Peyer's patch (tissue), 4 donors: ENCODE measurements at regions not wholly inside any gene's neighbourhood (a gene's known extent, or its start where the extent isn't known, plus 50 kb on each side); places are given as distances from the start of the nearest gene placed in this dataset.
A peak's percentile ranks its signal among the peaks of the same experiment; 100 is the strongest.

ENCODE experiments used
- DNase-seq, 3 donors: peaks; one replicate each; pipeline ENCODE4 v3.0.0-alpha.2; 2017 to 2019
- H3K27ac ChIP-seq, 4 donors: fragments of 200-600 bp; sonication (generic); one replicate each; pipeline ENCODE4 v1.5.1; 2016 to 2019
- H3K27me3 ChIP-seq, 2 donors: fragments of 200-600 bp; sonication (generic); one replicate each; pipeline ENCODE4 v1.5.1; 2019
- H3K36me3 ChIP-seq, 3 donors: fragments of 200-600 bp; sonication (generic); one replicate each; pipeline ENCODE4 v1.5.1; 2016 to 2019
- H3K4me1 ChIP-seq, 4 donors: fragments of 200-600 bp; sonication (generic); one replicate each; pipeline ENCODE4 v1.5.1; 2016 to 2019
- H3K4me3 ChIP-seq, 4 donors: fragments of 200-600 bp; sonication (generic); 1 replicate in 3 of 4; 2 replicates in 1 of 4; pipeline ENCODE4 v1.5.1; 2016 to 2019; ENCODE audit warnings: mild to moderate bottlenecking in 1 of 4
- H3K9me3 ChIP-seq, 4 donors: fragments of 200-600 bp; sonication (generic); one replicate each; pipeline ENCODE4 v1.5.1; 2016 to 2019; ENCODE audit warnings: mild to moderate bottlenecking in 1 of 4
- CTCF ChIP-seq, 6 experiments: fragments of 450-650 bp in 4 of 6; fragments of 200-600 bp in 2 of 6; sonication (generic) in 1 of 6; IDR thresholded peaks; one replicate each; pipeline ENCODE4 v1.5.1; 2017 to 2019; ENCODE audit warnings: antibody characterized with exemption in 6 of 6, mild to moderate bottlenecking in 3 of 6, moderate library complexity in 1 of 6
- POLR2A ChIP-seq, 2 donors: fragments of 450-650 bp; IDR thresholded peaks; one replicate each; pipeline ENCODE4 v1.5.1; 2017; ENCODE audit warnings: antibody characterized with exemption in 2 of 2, mild to moderate bottlenecking in 2 of 2, moderate library complexity in 2 of 2

GRCh38 chr1:184297244-184297750 lies 89.5 kb upstream of the C1orf21 start:
- peaks cover 0 to 4% (median 0%) of the 10 kb centered on the region in 4 donors for H3K4me1 ChIP-seq
- H3K9me3 ChIP-seq: no peaks in the 10 kb centered on the region
- DNase-seq: no peak
- no peak overlapping the region for H3K4me3 ChIP-seq
- no peak for TF ChIP-seq CTCF (IDR thresholded peaks at IDR 0.05)
- H3K27me3 ChIP-seq: no peaks in the 10 kb centered on the region
- H3K36me3 ChIP-seq: no peaks in the 10 kb centered on the region
- H3K27ac ChIP-seq: peak overlapping the region in 3 of 4 donors; percentile 8 to 71 (median 61)

DNA sequence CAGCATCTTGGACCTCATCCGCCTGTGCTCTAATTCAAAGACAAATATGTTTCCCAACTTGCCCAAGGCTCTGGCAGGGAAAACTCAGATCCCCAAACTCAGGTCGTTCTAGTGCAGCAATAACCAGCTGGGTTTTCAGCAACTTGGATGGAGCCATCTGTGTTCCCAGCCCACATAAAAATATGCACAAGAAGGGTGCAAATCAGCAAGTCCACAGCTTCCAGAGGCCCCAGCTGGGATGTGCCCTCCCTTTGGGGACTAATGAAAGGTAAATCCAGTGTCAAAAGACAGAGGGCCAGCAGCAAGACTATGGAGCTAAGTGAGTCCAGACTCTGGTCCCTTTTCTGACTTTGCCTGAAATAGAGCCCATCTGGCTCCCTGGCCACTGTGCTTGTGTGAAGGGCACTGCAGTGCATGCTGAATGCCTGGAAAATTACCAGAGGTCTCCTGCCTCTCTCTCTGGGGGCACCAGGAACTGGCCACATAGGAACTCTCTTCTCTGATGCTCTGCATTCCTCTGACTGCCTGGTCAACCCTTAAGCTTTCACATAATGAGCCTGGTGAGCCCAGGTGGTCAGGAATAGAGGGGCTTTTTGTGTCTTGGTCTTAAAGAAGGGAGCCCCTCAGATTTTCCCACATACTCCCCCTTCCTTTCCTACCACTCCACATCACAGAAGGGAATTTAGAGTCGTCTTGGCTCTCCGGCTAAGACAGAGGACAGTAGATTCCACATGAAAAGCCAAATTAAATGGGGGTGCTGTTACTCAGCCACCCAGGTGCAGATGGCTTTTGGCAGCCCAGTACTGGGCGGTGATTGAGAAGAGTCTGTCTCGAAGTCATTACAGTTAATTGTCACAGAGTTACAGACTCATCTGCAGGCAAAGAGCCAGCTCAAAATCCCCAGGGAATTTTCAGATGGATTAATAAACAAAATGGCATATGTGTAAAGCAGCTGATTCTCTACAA lies 88.1 kb upstream of the C1orf21 start:
- H3K27me3 ChIP-seq: no peaks in the 10 kb centered on the region
- H3K27ac ChIP-seq: no peak overlapping the region
- peaks cover 0 to 4% (median 0%) of the 10 kb centered on the region in 4 donors for H3K4me1 ChIP-seq
- no peak overlapping the region for H3K4me3 ChIP-seq
- TF ChIP-seq CTCF (IDR thresholded peaks at IDR 0.05): no peak
- TF ChIP-seq POLR2A (IDR thresholded peaks at IDR 0.05): no peak
- no peaks in the 10 kb centered on the region for H3K36me3 ChIP-seq
- no peak for DNase-seq
- H3K9me3 ChIP-seq: no peaks in the 10 kb centered on the region

GRCh38 chr1:184299406-184299790 lies 87.4 kb upstream of the C1orf21 start:
- Histone ChIP-seq H3K4me3 (no peak overlapping the region), H3K27ac (no peak overlapping the region), H3K9me3 (no peaks in the 10 kb centered on the region), H3K36me3 (no peaks in the 10 kb centered on the region), H3K27me3 (no peaks in the 10 kb centered on the region), H3K4me1 (peaks cover 0 to 4% (median 0%) of the 10 kb centered on the region in 4 donors)
- no peak for TF ChIP-seq POLR2A (IDR thresholded peaks at IDR 0.05)
- DNase-seq: no peak

DNA sequence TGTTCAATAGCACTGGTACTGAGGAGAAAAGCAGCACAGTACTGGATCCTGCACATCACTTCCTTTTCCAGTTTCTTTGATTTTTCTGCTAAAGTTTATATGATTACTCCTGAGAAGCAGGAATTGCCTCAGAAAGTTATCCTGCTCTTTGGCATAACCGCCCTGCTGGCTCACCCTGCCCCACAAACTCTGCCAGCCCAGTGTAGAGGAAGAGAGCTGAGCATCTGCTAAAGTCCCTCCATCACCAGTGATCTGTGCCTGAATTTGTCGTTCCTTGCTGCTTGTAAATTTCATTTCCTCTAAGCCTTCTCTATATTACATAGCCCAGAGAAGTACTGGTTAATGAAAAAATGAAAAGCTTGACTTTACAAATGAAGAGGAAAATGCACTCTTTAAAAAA lies 87.0 kb upstream of the C1orf21 start:
- Histone ChIP-seq H3K36me3 (no peaks in the 10 kb centered on the region), H3K4me3 (no peak overlapping the region), H3K27me3 (no peaks in the 10 kb centered on the region), H3K4me1 (peaks cover 0 to 4% (median 0%) of the 10 kb centered on the region in 4 donors), H3K27ac (no peak overlapping the region), H3K9me3 (no peaks in the 10 kb centered on the region)
- no peak for DNase-seq
- TF ChIP-seq CTCF (IDR thresholded peaks at IDR 0.05) (no peak), POLR2A (IDR thresholded peaks at IDR 0.05) (no peak)

DNA sequence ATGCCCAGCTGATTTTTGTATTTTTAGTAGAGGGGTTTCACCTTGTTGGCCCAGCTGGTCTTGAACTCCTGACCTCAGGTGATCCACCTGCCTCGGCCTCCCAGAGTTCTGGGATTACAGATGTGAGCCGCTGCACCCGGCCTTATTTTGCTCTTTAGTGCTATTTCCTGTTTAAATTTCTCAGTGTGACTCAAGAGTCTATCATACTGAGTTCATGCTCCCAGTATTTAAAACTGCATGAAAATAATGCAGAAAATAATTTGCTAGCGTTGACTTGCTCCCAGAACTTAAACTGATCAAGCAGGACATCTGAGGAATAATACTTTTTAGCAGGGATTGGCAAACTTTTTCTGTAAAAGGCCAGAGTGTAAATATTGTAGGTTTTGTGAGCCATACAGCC lies 86.4 kb upstream of the C1orf21 start:
- Histone ChIP-seq H3K4me3 (no peak overlapping the region), H3K27ac (no peak overlapping the region), H3K27me3 (no peaks in the 10 kb centered on the region), H3K9me3 (no peaks in the 10 kb centered on the region), H3K4me1 (peaks cover 0 to 4% (median 0%) of the 10 kb centered on the region in 4 donors), H3K36me3 (no peaks in the 10 kb centered on the region)
- TF ChIP-seq CTCF (IDR thresholded peaks at IDR 0.05) (no peak), POLR2A (IDR thresholded peaks at IDR 0.05) (no peak)
- DNase-seq: no peak

DNA sequence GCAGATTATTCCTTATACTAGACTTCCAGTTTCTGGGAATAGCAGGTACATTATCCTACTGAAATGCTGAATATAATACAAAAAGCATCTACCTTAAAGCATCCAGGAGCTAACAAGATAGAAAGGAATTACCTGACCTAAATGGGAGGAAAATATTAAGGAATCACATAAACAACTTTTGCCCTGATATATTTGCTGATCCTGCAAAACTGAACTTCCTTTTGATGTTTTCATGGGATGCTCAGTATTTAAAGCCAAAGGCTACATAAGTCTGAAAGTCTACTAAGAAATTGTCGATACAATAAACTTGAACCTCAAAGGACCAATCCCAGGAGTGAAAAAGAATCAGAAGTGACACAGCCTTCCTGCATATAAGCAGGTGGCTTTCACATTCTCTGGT lies 85.6 kb upstream of the C1orf21 start:
- Histone ChIP-seq H3K27me3 (no peaks in the 10 kb centered on the region), H3K36me3 (no peaks in the 10 kb centered on the region), H3K4me3 (no peak overlapping the region), H3K4me1 (peaks cover 0 to 4% (median 0%) of the 10 kb centered on the region in 4 donors), H3K9me3 (no peaks in the 10 kb centered on the region), H3K27ac (no peak overlapping the region)
- TF ChIP-seq POLR2A (IDR thresholded peaks at IDR 0.05) (no peak), CTCF (IDR thresholded peaks at IDR 0.05) (no peak)
- no peak for DNase-seq
